Gastroesophageal sphincter (tissue), 4 donors: ENCODE measurements at regions not wholly inside any gene's neighbourhood (a gene's known extent, or its start where the extent isn't known, plus 50 kb on each side); places are given as distances from the start of the nearest gene placed in this dataset.
"Not testable (repeated sequence)": the region's sequence is repeated elsewhere in the genome, so short reads cannot be mapped to it uniquely, and the experiment has no call there.

ENCODE experiments used
- ATAC-seq: fragments of 150-250 bp; one replicate; pipeline ENCODE4 v1.9.1; 2016; ENCODE audit warnings: mild to moderate bottlenecking, moderate library complexity
- H3K27ac ChIP-seq, 4 donors: fragments of 200-600 bp; sonication (generic) in 3 of 4; 1 replicate in 3 of 4; 2 replicates in 1 of 4; pipeline ENCODE4 v1.5.1; 2016 to 2019
- H3K27me3 ChIP-seq: fragments of 200-600 bp; sonication (generic); one replicate; pipeline ENCODE4 v1.5.1; 2019
- H3K36me3 ChIP-seq, 2 donors: fragments of 200-600 bp; sonication (generic); one replicate each; pipeline ENCODE4 v1.5.1; 2019; ENCODE audit warnings: control low read depth in 1 of 2
- H3K4me1 ChIP-seq, 3 donors: fragments of 200-600 bp; sonication (generic); 1 replicate in 2 of 3; 2 replicates in 1 of 3; pipeline ENCODE4 v1.5.1; 2016 to 2019; ENCODE audit warnings: control low read depth in 2 of 3
- H3K4me3 ChIP-seq, 2 donors: fragments of 200-600 bp; sonication (generic); one replicate each; pipeline ENCODE4 v1.5.1; 2019; ENCODE audit warnings: mild to moderate bottlenecking in 1 of 2, moderate library complexity in 1 of 2
- H3K9me3 ChIP-seq, 3 donors: fragments of 200-600 bp; sonication (generic); one replicate each; pipeline ENCODE4 v1.5.1; 2017 to 2019; ENCODE audit warnings: control low read depth in 2 of 3
- CTCF ChIP-seq, 4 experiments: fragments of 200-600 bp in 2 of 4; fragments of 450-650 bp in 2 of 4; sonication (generic) in 1 of 4; IDR thresholded peaks; one replicate each; pipeline ENCODE4 v1.5.1; 2017 to 2019; ENCODE audit warnings: antibody characterized with exemption in 4 of 4, mild to moderate bottlenecking in 2 of 4, moderate library complexity in 2 of 4
- EP300 ChIP-seq: sonication (generic); formaldehyde crosslinking; IDR thresholded peaks from one replicate; pipeline ENCODE4 v1.6.1; 2017; ENCODE audit warnings: antibody characterized with exemption, mild to moderate bottlenecking
- POLR2A ChIP-seq, 2 donors: fragments of 450-650 bp; IDR thresholded peaks; one replicate each; pipeline ENCODE4 v1.6.1; 2017; ENCODE audit warnings: antibody characterized with exemption in 2 of 2, mild to moderate bottlenecking in 2 of 2, moderate library complexity in 1 of 2
- POLR2AphosphoS5 ChIP-seq: sonication (generic); formaldehyde crosslinking; IDR thresholded peaks from one replicate; pipeline ENCODE4 v1.6.1; 2017; ENCODE audit warnings: antibody characterized with exemption
- WGBS, 2 donors: methylation state at CpG; one replicate each; pipeline ENCODE4 v1.1.5; 2018; ENCODE audit warnings: low coverage in 1 of 2; 5-methylcytosine and 5-hydroxymethylcytosine counted together

- no peaks in the 10 kb centered on the region for H3K36me3 ChIP-seq
- 0 to 50% methylated on average over 1 to 3 of the region's 3 CpGs for WGBS, 2 donors
These were observed 247.2 kb downstream of the TMEM121 start for GRCh38 chr14:105773584-105773983.

GRCh38 chr14:105774001-105774400 is 247.6 kb downstream of the TMEM121 start:
- no peaks in the 10 kb centered on the region for H3K4me1 ChIP-seq
- H3K27ac ChIP-seq = no peak overlapping the region
- H3K36me3 ChIP-seq = no peaks in the 10 kb centered on the region
- 58 to 67% methylated on average over 3 of the region's 3 CpGs for WGBS, 2 donors
- TF ChIP-seq CTCF (IDR thresholded peaks at IDR 0.05) (no peak), POLR2AphosphoS5 (no peak)
- no peak overlapping the region for H3K4me3 ChIP-seq
- peaks cover 0 to 21% (median 0%) of the 10 kb centered on the region in 3 donors for H3K9me3 ChIP-seq
- ATAC-seq = no peak
- peaks cover 15% of the 10 kb centered on the region for H3K27me3 ChIP-seq

More at GRCh38 chr14:105773584-105773983, 247.2 kb downstream of the TMEM121 start:
- TF ChIP-seq CTCF (IDR thresholded peaks at IDR 0.05) = no peak
- no peak for TF ChIP-seq POLR2A (IDR thresholded peaks at IDR 0.05)
- no peak for TF ChIP-seq POLR2AphosphoS5
- no peak for TF ChIP-seq EP300
- no peaks in the 10 kb centered on the region for H3K4me1 ChIP-seq
- no peak overlapping the region for H3K4me3 ChIP-seq
- peaks cover 0 to 17% (median 0%) of the 10 kb centered on the region in 3 donors for H3K9me3 ChIP-seq
- peaks cover 15% of the 10 kb centered on the region for H3K27me3 ChIP-seq
- no peak for ATAC-seq
- no peak overlapping the region for H3K27ac ChIP-seq

GRCh38 chr14:105774585-105775348 is 248.4 kb downstream of the TMEM121 start:
- peaks cover 15% of the 10 kb centered on the region for H3K27me3 ChIP-seq
- H3K4me3 ChIP-seq, H3K36me3 ChIP-seq, ATAC-seq, H3K4me1 ChIP-seq, H3K27ac ChIP-seq: not testable (repeated sequence)
- 59 to 80% methylated on average over 1 to 7 of the region's 20 CpGs for WGBS, 2 donors
- H3K9me3 ChIP-seq = peaks cover 0 to 28% (median 0%) of the 10 kb centered on the region in 3 donors

GRCh38 chr14:105775349-105775923 is 249.1 kb downstream of the TMEM121 start:
- not testable (repeated sequence) for H3K4me1 ChIP-seq, H3K4me3 ChIP-seq, H3K36me3 ChIP-seq, ATAC-seq, H3K27ac ChIP-seq
- WGBS, 2 donors = 80% methylated on average over 1 of the region's 17 CpGs; no CpG with 5 or more reads in 1 of the 2 donors
- peaks cover 0 to 35% (median 0%) of the 10 kb centered on the region in 3 donors for H3K9me3 ChIP-seq
- H3K27me3 ChIP-seq = peaks cover 15% of the 10 kb centered on the region

- H3K4me1 ChIP-seq, H3K4me3 ChIP-seq, ATAC-seq, H3K36me3 ChIP-seq, H3K27ac ChIP-seq: not testable (repeated sequence)
- H3K27me3 ChIP-seq = peaks cover 15% of the 10 kb centered on the region
- no CpG with 5 or more reads among the region's 6 CpGs for WGBS, 2 donors
- peaks cover 0 to 41% (median 0%) of the 10 kb centered on the region in 3 donors for H3K9me3 ChIP-seq
These were observed 249.7 kb downstream of the TMEM121 start for GRCh38 chr14:105776112-105776511.

GRCh38 chr14:105776924-105777323 is 250.5 kb downstream of the TMEM121 start:
- H3K36me3 ChIP-seq = no peaks in the 10 kb centered on the region
- no peak overlapping the region for H3K4me3 ChIP-seq
- H3K27ac ChIP-seq = no peak overlapping the region
- no peak for ATAC-seq
- no peaks in the 10 kb centered on the region for H3K4me1 ChIP-seq
- peaks cover 0 to 49% (median 0%) of the 10 kb centered on the region in 3 donors for H3K9me3 ChIP-seq
- TF ChIP-seq POLR2AphosphoS5 (no peak), POLR2A (IDR thresholded peaks at IDR 0.05) (no peak), EP300 (no peak), CTCF (IDR thresholded peaks at IDR 0.05) (no peak)
- peaks cover 15% of the 10 kb centered on the region for H3K27me3 ChIP-seq
- 71% methylated on average over 3 of the region's 13 CpGs; no CpG with 5 or more reads in 1 of the 2 donors for WGBS, 2 donors
